G401.6 (cell line): ENCODE measurements at regions not wholly inside any gene's neighbourhood (a gene's known extent, or its start where the extent isn't known, plus 50 kb on each side); places are given as distances from the start of the nearest gene placed in this dataset.

Experiments used
- FAIRE-seq: peaks from 2 replicates; lab custom pipeline; 2012; peaks lifted over from hg19 to GRCh38; lab: Jason Lieb, UNC

DNA sequence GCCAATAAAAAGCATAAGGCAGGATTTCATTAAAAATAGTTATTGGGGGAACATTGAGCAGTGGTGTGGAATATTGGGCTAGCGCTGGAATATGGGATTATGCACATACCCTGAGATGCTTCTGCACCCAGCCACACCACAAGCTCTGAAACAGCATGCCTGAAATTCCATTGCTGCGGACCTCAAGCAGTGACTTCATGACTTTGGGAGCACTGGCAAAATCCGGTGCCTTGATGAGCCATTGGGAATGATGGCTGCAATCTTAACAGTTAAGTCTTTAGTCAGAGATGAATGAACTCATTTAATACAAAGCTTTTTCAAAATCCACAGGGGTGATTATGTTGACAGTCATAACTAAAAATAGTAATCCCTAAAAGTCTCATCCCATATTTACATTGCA lies 274.7 kb upstream of the MTPN start:
- FAIRE-seq, result no peak

- no peak for FAIRE-seq
Observed at GRCh38 chr7:136247211-136247610, 270.1 kb upstream of the MTPN start.

DNA sequence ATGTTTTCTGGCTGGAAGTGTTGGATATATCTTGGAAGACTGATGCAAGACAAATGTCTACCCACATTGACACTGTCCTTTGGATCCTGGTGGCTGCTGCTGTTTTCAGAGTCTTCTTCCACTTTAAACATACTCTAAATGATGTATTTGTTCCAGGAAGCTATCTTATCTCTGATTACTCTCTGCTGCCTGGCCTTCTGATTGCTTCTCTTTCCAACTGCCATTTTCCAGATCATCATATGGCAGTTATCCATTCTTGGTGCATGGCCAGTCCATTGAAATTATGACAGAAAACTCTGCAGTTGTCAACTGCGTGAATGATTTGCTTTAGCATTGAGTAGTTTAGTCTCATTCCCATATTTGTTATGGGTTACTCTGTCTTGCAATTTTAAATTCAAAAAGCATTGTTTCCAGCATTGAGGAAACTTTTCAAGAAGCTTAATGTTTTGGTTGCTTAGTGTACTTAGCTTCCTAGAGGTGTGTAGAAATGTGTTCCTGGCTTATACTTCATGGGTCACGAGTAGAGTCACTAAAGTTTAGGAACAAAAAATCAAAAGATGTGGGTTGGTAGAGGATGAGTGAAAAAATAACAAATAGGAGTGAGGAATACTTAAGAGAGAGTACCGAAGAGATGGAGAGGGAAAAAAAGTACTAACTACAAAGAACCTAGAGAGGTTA lies 268.3 kb upstream of the MTPN start:
- FAIRE-seq, result no peak

GRCh38 chr7:136234040-136234439 lies 256.9 kb upstream of the MTPN start:
- FAIRE-seq, result no peak

- FAIRE-seq, result no peak
Observed at GRCh38 chr7:136230210-136230609, 253.1 kb upstream of the MTPN start.

- no peak for FAIRE-seq
Observed at GRCh38 chr7:136229790-136230189, 252.6 kb upstream of the MTPN start.

GRCh38 chr7:136228171-136228570 lies 251.0 kb upstream of the MTPN start:
- no peak for FAIRE-seq

- FAIRE-seq, result no peak
Observed at GRCh38 chr7:136214356-136214755, 237.2 kb upstream of the MTPN start.

DNA sequence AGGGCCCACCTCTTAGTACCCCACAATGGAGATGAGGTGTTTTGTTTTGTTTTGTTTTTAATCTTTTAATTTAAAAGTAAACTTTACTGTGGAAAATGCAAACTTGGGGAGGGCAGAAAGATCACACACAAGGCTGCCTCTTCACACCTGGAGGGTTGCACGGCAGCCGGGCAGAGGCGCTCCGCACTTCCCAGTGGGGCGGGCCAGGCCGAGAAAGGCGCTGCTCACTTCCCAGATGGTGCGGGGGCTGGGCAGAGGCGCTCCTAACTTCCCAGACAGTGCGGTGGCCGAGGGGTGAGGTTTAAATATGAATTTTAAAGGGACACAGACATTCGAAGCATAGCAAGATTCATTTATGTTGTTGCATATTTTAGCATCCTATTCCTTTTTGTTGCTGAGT lies 235.9 kb upstream of the MTPN start:
- FAIRE-seq, result no peak

DNA sequence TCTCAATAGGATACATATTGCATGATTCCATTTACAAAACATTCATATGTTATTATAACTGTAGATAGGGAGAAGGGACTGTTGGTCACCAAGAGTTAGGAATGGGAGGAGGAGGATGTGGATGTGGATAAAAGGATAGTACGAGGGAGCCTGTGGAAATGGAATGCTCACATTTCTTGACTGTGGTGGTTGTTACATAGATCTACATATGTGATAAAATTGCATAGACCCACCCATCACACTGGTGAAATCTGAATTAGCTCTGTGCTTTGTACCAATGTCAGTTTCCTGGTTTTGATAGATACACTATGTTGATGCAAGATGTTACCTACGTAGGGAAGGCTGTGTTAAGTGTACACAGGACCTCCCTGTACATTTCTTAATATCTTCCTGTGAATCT lies 233.5 kb upstream of the MTPN start:
- FAIRE-seq, result no peak

DNA sequence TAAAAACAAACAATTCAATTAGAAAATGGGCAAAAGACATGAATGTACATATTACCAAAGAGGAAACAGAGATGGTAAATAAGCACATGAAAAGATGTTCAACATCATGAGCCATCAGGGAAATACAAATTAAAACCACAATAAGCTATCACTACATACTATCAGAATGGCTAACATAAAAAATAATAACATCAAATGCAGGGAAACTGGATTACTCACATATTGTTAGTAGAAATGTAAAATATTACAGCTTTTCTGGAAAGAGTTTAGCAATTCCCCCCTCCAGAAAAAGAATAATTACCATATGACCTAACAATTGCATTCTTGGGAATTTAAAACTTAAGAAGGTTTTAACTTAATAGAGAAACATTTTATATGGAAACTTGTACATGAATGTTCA lies 232.9 kb upstream of the MTPN start:
- FAIRE-seq, result no peak

DNA sequence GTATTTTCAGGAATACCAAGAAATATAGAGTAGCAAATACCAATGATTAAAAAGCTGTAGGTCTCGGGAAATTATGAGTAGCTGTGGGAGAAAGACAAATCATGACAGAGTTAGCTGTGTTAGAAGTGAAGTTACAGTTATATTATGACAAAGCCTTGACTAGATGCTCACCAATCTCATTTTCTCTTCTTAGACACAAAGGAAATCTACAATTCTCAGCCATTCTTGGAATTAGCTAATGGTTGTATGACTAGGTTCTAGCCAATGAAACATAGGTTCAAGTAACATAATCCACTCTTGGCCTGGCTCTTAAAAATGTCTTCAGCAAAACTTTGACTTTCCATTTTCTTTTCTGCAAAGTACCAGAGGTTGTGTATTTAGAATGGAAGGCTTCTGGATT lies 228.8 kb upstream of the MTPN start:
- no peak for FAIRE-seq

DNA sequence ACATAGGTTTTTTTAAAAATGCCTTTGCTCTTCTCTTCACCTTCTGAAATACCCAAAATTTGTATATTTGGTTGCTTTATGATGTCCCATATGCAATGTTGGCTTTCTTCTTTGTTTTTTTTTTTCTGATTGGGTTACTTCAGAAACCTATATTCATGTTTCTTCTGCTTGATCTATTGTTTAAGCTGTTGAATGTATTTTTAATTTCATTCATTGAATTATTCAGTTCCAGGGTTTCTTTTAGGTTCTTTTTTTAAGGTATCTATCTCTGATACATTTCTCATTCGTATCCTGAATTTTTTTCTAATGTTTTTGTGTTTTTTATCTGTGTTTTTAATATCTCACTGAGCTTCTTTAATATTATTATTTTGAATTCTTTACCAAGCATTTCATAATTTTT lies 221.0 kb upstream of the MTPN start:
- FAIRE-seq, result no peak

DNA sequence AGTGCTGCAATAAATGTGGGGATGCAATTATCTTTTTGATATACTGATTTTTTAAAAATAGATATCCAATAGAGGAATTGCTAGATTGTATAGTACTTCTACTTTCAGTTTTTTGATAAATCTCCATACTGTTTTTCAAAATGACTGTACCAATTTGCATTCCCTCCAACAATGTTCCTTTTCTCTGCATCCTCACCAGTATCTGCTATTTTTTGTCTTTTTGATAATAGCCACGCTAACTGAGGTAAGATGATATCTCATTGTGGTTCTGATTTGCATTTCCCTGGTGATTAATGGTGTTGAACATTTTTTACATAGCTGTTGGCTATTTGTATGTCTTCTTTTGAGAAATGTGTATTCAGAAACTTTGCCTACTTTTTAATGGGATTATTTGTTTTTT lies 217.7 kb upstream of the MTPN start:
- FAIRE-seq, result no peak

- no peak for FAIRE-seq
Observed at GRCh38 chr7:136193940-136194339, 216.8 kb upstream of the MTPN start.

- FAIRE-seq, result no peak
Observed at GRCh38 chr7:136189506-136189998, 212.4 kb upstream of the MTPN start.

GRCh38 chr7:136186281-136186680 lies 209.1 kb upstream of the MTPN start:
- no peak for FAIRE-seq

GRCh38 chr7:136184719-136185118 lies 207.6 kb upstream of the MTPN start:
- FAIRE-seq, result peak; percentile 17

GRCh38 chr7:136183981-136184380 lies 206.8 kb upstream of the MTPN start:
- FAIRE-seq, result no peak

DNA sequence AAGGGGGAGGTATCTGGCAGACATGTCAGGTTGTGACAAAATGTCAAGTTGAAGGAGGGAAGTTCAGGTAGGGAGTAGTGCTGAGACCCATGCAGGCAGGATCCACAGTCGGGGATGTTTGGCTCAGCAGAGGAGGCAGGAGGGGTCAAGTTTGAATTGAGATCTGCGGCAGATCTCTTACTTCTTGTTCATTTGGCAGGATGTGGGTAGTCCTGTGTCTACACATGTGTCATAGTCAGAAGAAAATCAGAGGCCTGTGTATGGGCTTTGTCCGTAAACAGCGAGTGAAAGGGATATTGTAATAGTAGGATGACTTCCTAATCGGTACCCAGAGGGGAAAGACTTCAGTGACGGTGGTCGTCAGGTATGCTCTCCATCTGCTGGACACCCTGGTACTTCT lies 203.8 kb upstream of the MTPN start:
- FAIRE-seq, result no peak

DNA sequence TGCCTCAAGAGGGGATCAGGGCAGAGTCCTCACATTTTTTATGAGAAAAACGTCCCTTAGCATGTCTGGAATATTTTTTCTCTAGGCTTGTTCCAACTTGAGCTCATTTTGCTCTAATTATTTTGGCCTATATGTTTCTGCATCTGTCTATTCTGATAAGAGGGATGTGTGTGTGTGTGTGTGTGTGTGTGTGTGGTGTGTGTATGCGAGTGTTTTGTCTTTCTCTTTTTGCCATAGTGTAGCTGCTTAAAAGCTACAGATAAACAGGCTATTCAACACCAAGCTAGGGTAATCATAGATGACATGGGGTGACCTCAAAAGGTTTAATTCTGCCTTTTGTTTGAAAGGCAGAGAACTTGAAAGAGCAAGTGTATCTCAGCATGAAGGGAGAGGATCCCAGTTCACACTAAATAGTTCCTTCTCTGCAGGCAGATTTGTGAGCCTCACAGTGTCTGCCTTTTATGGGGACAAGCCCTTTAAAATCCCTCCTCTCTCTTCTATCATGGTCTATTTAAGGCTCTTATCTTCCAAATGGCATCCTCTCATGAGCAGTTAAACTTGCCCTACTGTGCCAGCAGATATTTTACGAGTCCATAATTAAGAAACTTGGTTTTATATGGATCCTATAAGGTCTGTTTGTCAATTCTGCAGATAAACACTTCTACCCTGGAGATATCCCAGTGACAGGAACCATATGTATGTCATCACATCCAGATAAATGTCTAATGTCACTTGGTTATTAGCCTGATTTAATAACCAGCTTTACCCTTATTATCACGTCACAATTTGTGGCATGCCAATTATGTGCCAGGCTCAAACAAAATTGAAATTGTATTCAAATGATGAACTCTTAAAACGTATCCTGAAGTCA lies 202.9 kb upstream of the MTPN start:
- no peak for FAIRE-seq

GRCh38 chr7:136179154-136179553 lies 202.0 kb upstream of the MTPN start:
- FAIRE-seq, result no peak

DNA sequence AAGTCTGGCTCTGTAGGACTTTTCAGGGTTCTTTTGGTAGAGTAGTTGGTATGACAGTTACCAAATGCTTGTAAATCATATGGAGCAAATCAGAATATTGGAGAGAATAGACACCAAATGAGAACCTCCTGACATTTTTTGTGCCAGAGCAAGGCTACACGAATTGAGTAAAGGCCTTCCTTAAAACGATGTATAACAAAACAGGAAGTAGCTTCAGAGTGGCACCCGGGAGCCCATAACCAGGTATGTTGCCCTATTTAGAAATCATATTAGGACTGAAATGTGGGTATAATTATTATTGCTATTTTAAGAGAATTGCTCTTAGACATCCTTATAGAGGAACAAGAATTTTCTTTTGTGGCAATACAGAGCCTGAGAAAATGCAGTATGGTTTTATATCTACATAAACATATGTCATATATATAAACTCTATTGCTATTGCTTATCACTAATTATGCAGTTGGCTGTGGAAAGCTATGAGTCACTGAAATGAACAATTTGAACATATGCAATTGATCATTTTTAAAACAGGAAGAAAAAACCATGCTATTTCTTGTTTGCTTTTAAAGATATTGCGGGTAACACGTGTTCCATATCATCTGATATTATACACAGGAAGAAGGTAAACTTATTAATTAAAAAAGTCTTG lies 197.4 kb upstream of the MTPN start:
- no peak for FAIRE-seq
